BLaER1 treated with 17β-estradiol and CSF1 and Interleukin-3, amounts not matched to agents 10 nM and 100 nM (cell line): ENCODE measurements at regions not wholly inside any gene's neighbourhood (a gene's known extent, or its start where the extent isn't known, plus 50 kb on each side); places are given as distances from the start of the nearest gene placed in this dataset.
"Not testable (repeated sequence)": the region's sequence is repeated elsewhere in the genome, so short reads cannot be mapped to it uniquely, and the experiment has no call there.

ENCODE experiments used
- H3K27ac ChIP-seq, 11 experiments: shearing (Covaris generic); formaldehyde crosslinking; 2 replicates each; pipeline ENCODE4 v1.8.1; 2022
- H3K27me3 ChIP-seq, 11 experiments: shearing (Covaris generic); formaldehyde crosslinking; 2 replicates each; pipeline ENCODE4 v1.8.1; 2022
- H3K36me3 ChIP-seq, 11 experiments: shearing (Covaris generic); formaldehyde crosslinking; 2 replicates each; pipeline ENCODE4 v1.8.1; 2022
- H3K4me1 ChIP-seq, 10 experiments: shearing (Covaris generic); formaldehyde crosslinking; 2 replicates each; pipeline ENCODE4 v1.8.1; 2022
- H3K4me2 ChIP-seq, 11 experiments: shearing (Covaris generic); formaldehyde crosslinking; 2 replicates each; pipeline ENCODE4 v1.8.1; 2022
- H3K4me3 ChIP-seq, 10 experiments: shearing (Covaris generic); formaldehyde crosslinking; 2 replicates each; pipeline ENCODE4 v1.8.1; 2022
- H3K9ac ChIP-seq, 11 experiments: shearing (Covaris generic); formaldehyde crosslinking; 2 replicates each; pipeline ENCODE4 v1.8.1; 2022
- H3K9me3 ChIP-seq, 11 experiments: shearing (Covaris generic); formaldehyde crosslinking; replicated peaks in 1 of 11; 2 replicates each; pipeline ENCODE4 v1.8.1; 2022
- H4K20me1 ChIP-seq, 11 experiments: shearing (Covaris generic); formaldehyde crosslinking; 2 replicates each; pipeline ENCODE4 v1.8.1; 2022
- Cebpa-rat ChIP-seq, 11 experiments: shearing (Covaris generic); IDR thresholded peaks; 2 replicates each; pipeline ENCODE4 v1.8.1; 2022

DNA sequence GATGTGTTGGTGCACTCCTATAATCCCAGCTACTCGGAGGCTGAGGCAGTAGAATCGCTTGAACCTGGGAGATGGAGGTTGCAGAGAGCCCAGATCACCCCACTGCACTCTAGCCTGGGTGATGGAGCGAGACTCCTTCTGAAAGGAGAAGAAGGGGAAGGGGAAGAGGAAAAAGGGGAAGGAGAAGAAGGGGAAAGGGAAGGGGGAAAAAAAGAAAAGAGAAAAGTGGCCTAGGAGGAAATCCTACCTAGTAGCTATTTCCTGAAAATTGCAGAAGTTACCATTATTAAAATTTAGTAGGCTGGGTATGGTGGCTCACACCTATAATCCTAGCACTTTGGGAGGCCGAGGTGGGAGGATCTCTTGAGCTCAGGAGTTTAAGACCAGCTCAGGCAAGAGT is 67.4 kb downstream of the ARRDC3 start:
- no peaks in the 10 kb centered on the region for H4K20me1 ChIP-seq
- H3K9me3 ChIP-seq = no peaks in the 10 kb centered on the region
- TF ChIP-seq Cebpa-rat (IDR thresholded peaks at IDR 0.05) = no peak
- peak overlapping the region; percentile 67 to 97 (median 92) for H3K4me2 ChIP-seq
- peaks cover 0 to 4% (median 0%) of the 10 kb centered on the region in 11 experiments; a peak in 3 of 22 replicates for H3K36me3 ChIP-seq
- no peak overlapping the region for H3K4me3 ChIP-seq
- H3K9ac ChIP-seq = peak overlapping the region in 7 of 11 experiments; percentile 79 to 88 (median 86); a peak in 11 of 22 replicates
- peak overlapping the region; percentile 54 to 99 (median 95); a peak in 21 of 22 replicates for H3K27ac ChIP-seq
- H3K4me1 ChIP-seq = peaks cover 52 to 58% (median 56%) of the 10 kb centered on the region in 10 experiments
- no peaks in the 10 kb centered on the region for H3K27me3 ChIP-seq

DNA sequence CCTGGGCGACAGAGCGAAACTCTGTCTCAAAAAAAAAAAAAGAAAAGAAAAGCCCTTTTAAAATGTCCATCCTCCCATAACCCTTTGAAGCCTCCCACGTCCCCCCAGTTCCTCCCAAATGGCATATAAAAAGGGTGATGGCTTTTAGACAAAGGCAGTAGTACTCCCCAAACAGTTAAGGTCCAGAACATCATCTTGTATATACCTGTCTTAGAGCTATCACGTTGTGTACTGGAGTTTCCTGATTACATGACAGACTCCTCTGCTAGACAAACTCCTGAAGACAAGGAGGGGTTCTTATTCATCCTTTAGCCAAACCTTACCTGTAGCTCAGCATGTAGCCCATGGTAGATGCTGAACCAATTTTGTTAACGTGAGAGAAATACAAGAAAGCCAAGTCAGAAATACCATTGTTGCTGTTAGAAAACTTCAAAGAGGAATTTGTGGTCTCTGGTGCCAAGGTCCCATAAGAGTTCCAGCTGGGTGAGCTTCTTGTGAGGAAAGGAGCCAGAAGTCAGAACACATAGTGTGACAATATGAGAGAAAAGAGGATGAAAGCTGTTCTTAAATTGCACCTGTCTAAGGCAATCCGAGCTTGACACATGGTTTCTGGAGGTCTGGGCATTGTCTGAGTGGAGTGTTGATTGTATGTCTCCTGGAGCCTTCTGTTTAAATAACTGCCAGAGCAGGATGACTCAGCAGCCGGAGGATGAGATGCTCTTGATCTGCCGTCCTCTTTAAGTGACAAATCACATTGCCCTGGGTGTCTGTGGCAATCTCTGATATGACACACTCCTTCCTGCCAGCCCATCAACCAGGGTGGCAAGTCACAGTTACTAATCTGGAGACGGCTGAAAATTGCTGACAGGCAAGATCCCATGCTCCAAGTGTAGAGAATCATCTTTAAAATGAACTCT is 69.1 kb downstream of the ARRDC3 start:
- Histone ChIP-seq H3K36me3 (peaks cover 0 to 21% (median 9%) of the 10 kb centered on the region in 11 experiments; a peak in 13 of 22 replicates), H3K9ac (peak overlapping the region; percentile 79 to 88 (median 86)), H3K4me2 (peak overlapping the region; percentile 67 to 97 (median 92)), H4K20me1 (no peaks in the 10 kb centered on the region), H3K27ac (peak overlapping the region; percentile 87 to 99 (median 95)), H3K4me1 (peaks cover 63 to 73% (median 66%) of the 10 kb centered on the region in 10 experiments), H3K9me3 (no peaks in the 10 kb centered on the region; a peak in 3 of 22 replicates), H3K27me3 (no peaks in the 10 kb centered on the region), H3K4me3 (peak overlapping the region in 9 of 10 experiments; percentile 49 to 73 (median 58); a peak in 18 of 20 replicates)
- peak; percentile 67 to 96 (median 84); a peak in 19 of 22 replicates for TF ChIP-seq Cebpa-rat (IDR thresholded peaks at IDR 0.05)

DNA sequence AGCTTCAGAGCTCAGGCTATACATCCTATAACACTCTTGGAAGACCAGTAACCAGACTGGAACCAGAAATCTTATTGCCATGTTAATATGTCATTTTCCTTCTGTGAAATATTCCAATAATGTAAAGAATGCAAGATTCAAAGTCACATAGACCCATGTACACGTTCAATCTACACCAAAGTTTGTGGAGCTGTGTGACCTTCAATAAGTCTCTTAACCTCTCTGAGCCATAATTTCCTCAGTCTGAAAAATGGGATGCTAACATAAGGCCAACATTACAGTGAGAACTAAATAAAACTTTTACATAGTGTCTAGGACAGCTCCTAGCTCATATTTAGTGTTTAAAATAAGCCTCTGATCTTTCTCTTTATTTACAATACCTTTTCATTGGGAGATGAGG is 70.4 kb downstream of the ARRDC3 start:
- peaks cover 63 to 85% (median 68%) of the 10 kb centered on the region in 10 experiments for H3K4me1 ChIP-seq
- TF ChIP-seq Cebpa-rat (IDR thresholded peaks at IDR 0.05) = no peak
- peak overlapping the region; percentile 87 to 99 (median 95) for H3K27ac ChIP-seq
- H3K36me3 ChIP-seq = peaks cover 0 to 33% (median 11%) of the 10 kb centered on the region in 11 experiments; a peak in 13 of 22 replicates
- no peaks in the 10 kb centered on the region for H3K27me3 ChIP-seq
- H3K4me3 ChIP-seq = peak overlapping the region in 8 of 10 experiments; percentile 52 to 73 (median 60); a peak in 17 of 20 replicates
- H3K4me2 ChIP-seq = peak overlapping the region; percentile 67 to 97 (median 92)
- H3K9ac ChIP-seq = peak overlapping the region; percentile 79 to 88 (median 86)
- H3K9me3 ChIP-seq = no peaks in the 10 kb centered on the region; a peak in 3 of 22 replicates
- no peaks in the 10 kb centered on the region for H4K20me1 ChIP-seq

DNA sequence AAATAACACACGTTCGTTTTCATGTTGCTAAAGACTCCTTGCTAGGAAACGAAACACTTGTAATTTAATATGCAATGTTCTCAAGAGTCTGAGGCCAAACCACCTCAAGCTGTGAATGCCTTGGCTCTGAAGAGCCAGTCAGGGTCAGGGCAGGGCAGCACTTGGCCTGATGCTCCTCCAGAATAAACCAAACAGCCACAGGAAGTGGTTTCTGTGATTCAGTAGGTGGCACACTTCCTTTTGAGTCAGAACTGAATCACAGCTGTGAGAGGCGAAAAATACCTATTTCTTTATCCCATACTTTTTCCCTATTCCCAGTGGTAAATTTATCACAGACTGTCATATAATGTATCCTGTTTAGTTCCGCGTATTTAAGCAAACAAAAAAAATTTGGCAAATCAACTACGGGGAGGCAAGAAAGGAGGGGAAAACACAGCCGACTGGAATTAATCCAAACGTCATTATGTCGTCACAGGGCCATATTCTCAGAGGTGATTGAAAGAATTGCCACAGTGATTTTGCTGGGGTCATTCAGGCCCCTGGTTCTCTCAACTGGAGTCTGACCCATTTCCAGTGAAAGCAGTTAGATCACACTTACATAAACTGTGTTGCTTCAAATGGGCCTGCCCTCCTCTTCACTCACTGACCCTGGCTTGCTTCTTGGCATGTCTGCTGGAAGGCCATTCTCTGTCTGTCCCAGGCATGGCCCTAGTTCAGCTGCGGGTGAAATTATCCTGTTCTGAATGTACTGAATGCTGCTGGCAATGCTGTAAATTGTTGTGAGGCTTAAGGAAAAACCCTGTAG is 71.2 kb downstream of the ARRDC3 start:
- H3K9ac ChIP-seq = peak overlapping the region; percentile 79 to 88 (median 86)
- TF ChIP-seq Cebpa-rat (IDR thresholded peaks at IDR 0.05) = peak in 4 of 11 experiments; percentile 26 to 76 (median 28); a peak in 5 of 22 replicates
- H3K27ac ChIP-seq = peak overlapping the region; percentile 87 to 99 (median 95)

DNA sequence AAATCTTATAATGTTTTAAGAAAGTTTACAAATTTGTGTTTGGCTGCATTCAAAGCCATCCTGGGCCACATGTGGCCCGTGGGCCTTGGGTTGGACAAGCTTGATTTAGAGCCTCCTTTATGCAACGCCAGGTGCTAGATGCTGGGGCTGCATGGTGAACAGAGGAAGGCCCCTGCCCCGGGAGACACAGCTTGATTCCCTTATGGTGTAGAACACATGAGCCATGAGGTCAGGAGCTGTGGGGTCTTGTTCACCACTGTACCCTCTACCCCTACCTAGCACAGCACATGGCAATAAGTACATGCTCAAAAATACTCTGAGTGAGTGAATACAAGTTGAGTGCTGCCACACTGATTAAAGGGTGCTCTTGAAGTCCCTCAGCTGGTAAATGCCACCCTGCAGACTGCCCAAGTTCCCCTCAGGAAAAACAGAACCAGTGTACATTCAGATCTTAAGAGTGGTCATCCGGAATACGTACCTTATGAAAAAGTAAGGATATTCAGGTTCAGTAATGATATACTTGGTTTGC is 71.9 kb downstream of the ARRDC3 start:
- peaks cover 63 to 94% (median 64%) of the 10 kb centered on the region in 10 experiments for H3K4me1 ChIP-seq
- H3K27ac ChIP-seq = peak overlapping the region; percentile 87 to 99 (median 95)
- H4K20me1 ChIP-seq = no peaks in the 10 kb centered on the region
- H3K9ac ChIP-seq = peak overlapping the region; percentile 79 to 88 (median 86)
- H3K27me3 ChIP-seq = no peaks in the 10 kb centered on the region
- TF ChIP-seq Cebpa-rat (IDR thresholded peaks at IDR 0.05) = no peak
- peak overlapping the region in 8 of 10 experiments; percentile 37 to 73 (median 52); a peak in 12 of 20 replicates for H3K4me3 ChIP-seq
- H3K4me2 ChIP-seq = peak overlapping the region; percentile 67 to 97 (median 92)
- H3K9me3 ChIP-seq = no peaks in the 10 kb centered on the region; a peak in 3 of 22 replicates
- peaks cover 0 to 48% (median 20%) of the 10 kb centered on the region in 11 experiments; a peak in 14 of 22 replicates for H3K36me3 ChIP-seq

More for the DNA sequence above, 71.2 kb downstream of the ARRDC3 start:
- Histone ChIP-seq H3K27me3 (no peaks in the 10 kb centered on the region), H3K4me2 (peak overlapping the region; percentile 67 to 97 (median 92)), H3K4me3 (peak overlapping the region in 9 of 10 experiments; percentile 15 to 73 (median 58); a peak in 16 of 20 replicates), H4K20me1 (no peaks in the 10 kb centered on the region), H3K9me3 (no peaks in the 10 kb centered on the region; a peak in 3 of 22 replicates), H3K36me3 (peaks cover 0 to 41% (median 16%) of the 10 kb centered on the region in 11 experiments; a peak in 14 of 22 replicates), H3K4me1 (peaks cover 63 to 93% (median 68%) of the 10 kb centered on the region in 10 experiments)

DNA sequence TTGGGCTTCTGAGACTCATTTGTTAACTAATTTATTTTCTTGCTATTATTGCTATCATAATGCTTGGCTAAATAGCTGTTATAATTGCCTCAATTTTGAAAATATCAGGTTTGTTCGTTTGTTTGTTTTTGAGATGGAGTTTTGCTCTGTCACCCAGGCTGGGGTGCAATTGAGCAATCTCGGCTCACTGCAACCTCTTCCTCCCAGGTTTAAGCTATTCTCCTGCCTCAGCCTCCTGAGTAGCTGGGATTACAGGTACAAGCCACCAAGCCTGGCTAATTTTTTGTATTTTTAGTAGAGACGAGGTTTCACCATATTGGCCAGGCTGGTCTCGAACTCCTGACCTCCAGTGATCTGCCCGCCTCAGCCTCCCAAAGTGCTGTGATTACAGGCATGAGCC is 75.0 kb downstream of the ARRDC3 start:
- Histone ChIP-seq H3K36me3 (peaks cover 0 to 77% (median 20%) of the 10 kb centered on the region in 11 experiments; a peak in 14 of 22 replicates), H3K27ac (peak overlapping the region in 1 of 11 experiments; percentile 11; a peak in 1 of 22 replicates), H3K4me1 (peaks cover 34 to 94% (median 37%) of the 10 kb centered on the region in 10 experiments), H3K4me2 (peak overlapping the region in 1 of 11 experiments; percentile 0; a peak in 1 of 22 replicates)
- not testable (repeated sequence) for H4K20me1 ChIP-seq, H3K4me3 ChIP-seq, H3K27me3 ChIP-seq, H3K9ac ChIP-seq, H3K9me3 ChIP-seq

DNA sequence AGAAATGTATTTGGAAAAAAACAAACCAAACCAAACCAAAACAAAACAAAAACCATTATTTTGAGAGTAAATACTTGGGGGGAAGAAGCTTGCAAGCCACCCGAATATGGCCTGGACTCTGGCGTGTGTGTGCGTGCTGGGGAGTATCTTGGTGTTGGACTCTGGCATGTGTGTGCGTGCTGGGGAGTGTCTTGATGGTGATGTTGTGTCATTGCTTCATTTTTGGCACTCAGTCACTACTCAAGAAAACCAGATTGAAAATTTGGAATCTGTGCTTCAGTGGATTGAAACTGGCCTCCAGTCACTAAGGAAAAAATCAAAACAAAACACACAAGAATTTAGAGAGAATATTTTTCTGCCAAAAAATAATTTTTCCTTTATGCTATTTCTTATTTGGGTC is 76.1 kb downstream of the ARRDC3 start:
- Histone ChIP-seq H3K9ac (no peak overlapping the region), H3K36me3 (peaks cover 0 to 82% (median 20%) of the 10 kb centered on the region in 11 experiments; a peak in 14 of 22 replicates), H3K4me1 (peaks cover 23 to 94% (median 28%) of the 10 kb centered on the region in 10 experiments), H4K20me1 (no peaks in the 10 kb centered on the region), H3K4me2 (no peak overlapping the region), H3K27me3 (no peaks in the 10 kb centered on the region), H3K9me3 (peaks cover 0 to 10% (median 0%) of the 10 kb centered on the region in 11 experiments; a peak in 5 of 22 replicates), H3K27ac (no peak overlapping the region), H3K4me3 (no peak overlapping the region)
- no peak for TF ChIP-seq Cebpa-rat (IDR thresholded peaks at IDR 0.05)

DNA sequence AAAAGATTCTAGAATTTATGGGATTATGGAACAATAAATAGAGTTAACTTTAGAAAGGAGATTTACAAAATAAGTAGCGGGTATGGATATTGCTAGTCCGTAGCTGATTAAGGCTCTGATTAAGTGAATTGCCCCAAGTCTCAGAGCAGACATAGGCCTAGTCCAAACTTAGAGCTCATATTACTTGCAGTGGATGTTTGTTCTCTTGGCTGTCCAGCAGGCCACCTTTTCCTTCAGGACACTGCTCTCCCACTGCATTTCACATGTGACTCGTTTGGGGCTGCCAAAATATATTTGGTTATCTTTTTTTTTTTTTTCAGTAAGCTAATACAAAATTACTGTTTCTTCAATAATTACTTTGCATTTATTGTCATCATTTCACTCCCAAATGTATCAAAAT is 76.6 kb downstream of the ARRDC3 start:
- no peak overlapping the region for H3K4me2 ChIP-seq
- H3K27me3 ChIP-seq = no peaks in the 10 kb centered on the region
- H3K27ac ChIP-seq = no peak overlapping the region; a peak in 1 of 22 replicates
- no peaks in the 10 kb centered on the region for H4K20me1 ChIP-seq
- no peak for TF ChIP-seq Cebpa-rat (IDR thresholded peaks at IDR 0.05)
- H3K9ac ChIP-seq = no peak overlapping the region
- H3K4me1 ChIP-seq = peaks cover 18 to 96% (median 29%) of the 10 kb centered on the region in 10 experiments
- H3K9me3 ChIP-seq = peaks cover 0 to 13% (median 0%) of the 10 kb centered on the region in 11 experiments; a peak in 5 of 22 replicates
- no peak overlapping the region for H3K4me3 ChIP-seq
- peaks cover 0 to 82% (median 20%) of the 10 kb centered on the region in 11 experiments; a peak in 14 of 22 replicates for H3K36me3 ChIP-seq
